D721Med (cell line): ENCODE measurements at regions not wholly inside any gene's neighbourhood (a gene's known extent, or its start where the extent isn't known, plus 50 kb on each side); places are given as distances from the start of the nearest gene placed in this dataset.

Source experiments
- DNase-seq: peaks from one replicate; pipeline ENCODE4 v3.0.0; 2011; ENCODE audit warnings: low spot score; ENCODE audit not compliant: insufficient read length
- FAIRE-seq: peaks from 2 replicates; lab custom pipeline; 2011; peaks lifted over from hg19 to GRCh38; lab: Jason Lieb, UNC
- TF ChIP-seq, protein P1 (sequence below): IDR thresholded peaks from 2 replicates; pipeline ENCODE4 v1.5.1; 2012; ENCODE audit warnings: mild to moderate bottlenecking, control low read depth; ENCODE audit not compliant: insufficient read depth; ENCODE audit errors: missing control alignments

DNA sequence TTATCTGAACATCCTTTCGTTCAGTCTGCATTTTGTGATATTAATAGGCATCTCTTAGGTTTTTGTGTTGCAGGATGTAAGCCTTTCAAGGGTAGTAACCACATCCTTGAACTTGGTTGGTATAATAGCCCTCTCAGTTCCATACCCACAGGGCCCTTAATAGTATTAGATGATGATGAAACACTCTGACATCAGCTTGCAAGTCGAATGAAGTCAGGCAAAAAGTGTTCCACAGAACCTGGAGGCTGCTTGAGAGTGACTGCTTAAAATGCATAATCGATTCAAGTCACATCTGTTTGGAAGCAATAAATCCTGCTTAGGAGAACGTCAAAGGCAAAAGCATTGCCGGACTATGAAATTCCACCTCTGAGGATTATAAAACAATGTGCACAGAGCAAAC lies 415.6 kb upstream of the KAZN start:
- TF ChIP-seq, protein P1, sequence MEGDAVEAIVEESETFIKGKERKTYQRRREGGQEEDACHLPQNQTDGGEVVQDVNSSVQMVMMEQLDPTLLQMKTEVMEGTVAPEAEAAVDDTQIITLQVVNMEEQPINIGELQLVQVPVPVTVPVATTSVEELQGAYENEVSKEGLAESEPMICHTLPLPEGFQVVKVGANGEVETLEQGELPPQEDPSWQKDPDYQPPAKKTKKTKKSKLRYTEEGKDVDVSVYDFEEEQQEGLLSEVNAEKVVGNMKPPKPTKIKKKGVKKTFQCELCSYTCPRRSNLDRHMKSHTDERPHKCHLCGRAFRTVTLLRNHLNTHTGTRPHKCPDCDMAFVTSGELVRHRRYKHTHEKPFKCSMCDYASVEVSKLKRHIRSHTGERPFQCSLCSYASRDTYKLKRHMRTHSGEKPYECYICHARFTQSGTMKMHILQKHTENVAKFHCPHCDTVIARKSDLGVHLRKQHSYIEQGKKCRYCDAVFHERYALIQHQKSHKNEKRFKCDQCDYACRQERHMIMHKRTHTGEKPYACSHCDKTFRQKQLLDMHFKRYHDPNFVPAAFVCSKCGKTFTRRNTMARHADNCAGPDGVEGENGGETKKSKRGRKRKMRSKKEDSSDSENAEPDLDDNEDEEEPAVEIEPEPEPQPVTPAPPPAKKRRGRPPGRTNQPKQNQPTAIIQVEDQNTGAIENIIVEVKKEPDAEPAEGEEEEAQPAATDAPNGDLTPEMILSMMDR = no peak
- no peak for FAIRE-seq

DNA sequence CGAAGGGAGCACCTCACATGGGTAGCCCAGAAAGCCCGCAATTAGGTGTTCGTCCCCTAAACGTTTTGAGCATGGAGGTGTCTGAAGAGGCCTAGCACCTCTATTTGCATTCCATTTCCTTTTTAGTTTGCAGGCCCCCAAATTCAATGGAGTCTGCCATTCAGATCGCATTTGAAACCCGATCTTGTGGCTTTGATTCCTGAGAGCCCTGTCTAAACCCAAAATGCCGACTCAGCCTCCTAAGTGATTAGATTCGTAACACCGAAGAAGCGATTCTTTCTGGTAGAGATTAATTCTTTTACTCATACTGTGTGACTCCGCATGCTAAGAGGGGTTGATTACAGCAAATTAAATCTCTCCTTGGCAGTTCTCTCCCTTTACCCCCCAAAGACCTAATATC lies 415.2 kb upstream of the KAZN start:
- TF ChIP-seq, protein P1 = no peak
- DNase-seq = no peak
- no peak for FAIRE-seq

More for the DNA sequence above, 415.6 kb upstream of the KAZN start:
- DNase-seq = no peak

GRCh38 chr1:14184454-14184853 lies 414.0 kb upstream of the KAZN start:
- FAIRE-seq (no peak), DNase-seq (no peak)
- TF ChIP-seq, protein P1 = no peak

DNA sequence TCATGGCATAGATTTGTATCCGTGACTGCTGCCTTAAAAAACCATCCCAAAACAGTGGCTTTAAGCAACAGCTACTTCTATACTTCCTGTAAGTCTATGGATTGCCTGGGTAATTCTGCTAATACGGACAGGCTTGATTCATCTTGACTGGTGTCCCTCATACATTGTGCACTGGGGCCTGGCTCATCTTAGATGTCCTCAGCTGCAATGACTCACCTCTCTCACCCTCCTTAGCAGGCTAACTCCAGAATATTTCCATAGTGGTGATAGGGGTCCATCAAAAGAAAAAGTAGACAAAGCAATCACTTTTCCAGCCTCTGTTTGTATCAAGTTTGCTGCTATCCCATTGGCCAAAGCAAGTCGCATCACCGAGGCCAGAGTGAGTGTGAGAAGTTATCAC lies 409.1 kb upstream of the KAZN start:
- DNase-seq (no peak), FAIRE-seq (no peak)
- TF ChIP-seq, protein P1 = no peak

DNA sequence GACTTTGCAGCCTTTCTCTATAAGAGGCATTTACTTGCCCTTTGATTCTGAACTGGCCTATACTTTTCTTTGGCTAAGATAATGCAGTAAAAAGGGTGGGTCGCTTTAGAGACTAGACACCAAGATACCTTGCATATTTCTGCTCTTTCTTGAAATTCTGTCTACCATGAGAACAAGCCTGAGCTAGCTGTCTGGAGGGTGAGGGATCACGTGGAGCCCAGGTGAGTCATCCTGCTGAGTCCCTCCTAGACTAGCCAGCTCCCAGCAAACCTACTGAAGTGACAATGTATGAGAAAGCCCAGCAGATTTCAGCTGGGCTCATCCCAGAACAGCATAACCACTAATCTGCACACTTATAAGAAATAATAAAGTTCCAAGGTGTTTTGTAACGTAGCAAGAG lies 408.0 kb upstream of the KAZN start:
- no peak for DNase-seq
- TF ChIP-seq, protein P1 = no peak
- FAIRE-seq = no peak

DNA sequence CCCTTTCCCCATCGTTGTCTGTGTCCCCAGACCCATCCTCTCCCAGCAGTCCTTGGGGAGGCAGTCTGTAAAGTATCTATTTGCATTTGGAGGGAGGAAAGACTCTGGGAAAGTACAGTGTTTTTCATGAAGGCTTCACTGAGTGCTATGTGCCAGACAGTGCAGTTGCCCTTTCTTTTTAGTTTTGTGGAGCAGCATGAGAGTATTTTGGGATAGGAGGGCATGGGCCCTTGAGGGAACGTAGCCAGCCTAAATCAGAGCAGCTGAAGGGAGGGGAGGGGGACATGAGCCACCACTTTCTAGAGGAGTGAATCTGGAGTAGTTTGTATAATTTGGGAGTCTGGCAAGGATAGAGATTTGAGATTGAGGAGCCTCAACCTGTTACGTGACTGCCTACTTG lies 404.0 kb upstream of the KAZN start:
- DNase-seq (no peak), FAIRE-seq (no peak)
- TF ChIP-seq, protein P1 = no peak

- DNase-seq (no peak), FAIRE-seq (no peak)
- TF ChIP-seq, protein P1 = no peak
Observed at GRCh38 chr1:14205066-14205465, 393.4 kb upstream of the KAZN start.
